ENCODE measurements at regions not wholly inside any gene's neighbourhood (a gene's known extent, or its start where the extent isn't known, plus 50 kb on each side); places are given as distances from the start of the nearest gene placed in this dataset.
A peak's percentile ranks its signal among the peaks of the same experiment; 100 is the strongest.

DNA sequence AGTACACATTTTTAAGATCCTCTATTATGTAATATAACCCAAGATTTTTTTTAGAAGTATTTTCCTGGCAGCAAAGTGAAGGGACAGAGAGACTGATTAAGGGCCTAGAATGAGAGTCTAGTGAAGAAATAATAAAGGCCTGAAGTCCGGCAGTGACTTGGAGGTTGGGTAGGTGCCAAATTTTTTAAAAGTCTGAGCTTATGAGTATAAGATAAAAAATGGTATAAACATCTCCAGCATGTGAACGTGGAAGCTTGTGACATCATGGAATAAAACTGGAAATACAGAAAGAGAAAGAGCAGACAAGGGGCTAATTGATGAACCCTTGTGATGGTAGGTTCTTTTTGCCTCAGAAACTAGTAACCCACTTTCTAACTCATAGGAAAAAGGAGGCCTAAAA, 174.6 kb downstream of the SUCLA2 start:
- DNase-seq: no peak

DNA sequence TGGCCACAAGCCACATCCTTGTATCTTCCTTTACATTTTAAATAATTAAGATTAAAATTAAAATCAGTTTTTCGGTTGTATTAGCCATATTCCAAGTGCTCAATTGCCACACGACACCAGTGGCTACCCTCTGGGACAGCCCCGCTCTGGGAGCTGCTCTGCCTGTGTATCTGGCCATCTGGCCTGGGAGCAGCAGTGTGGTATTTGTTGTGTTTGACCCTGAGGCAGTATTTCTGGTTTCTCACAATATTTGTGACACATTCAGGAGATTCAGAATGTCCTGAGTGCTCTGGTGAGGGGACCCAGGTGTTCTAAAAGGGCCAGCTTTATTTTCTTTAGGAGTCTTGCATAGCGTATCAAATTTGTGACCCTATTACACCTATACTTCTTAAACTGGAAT, 179.0 kb downstream of the SUCLA2 start:
- no peak for DNase-seq

DNA sequence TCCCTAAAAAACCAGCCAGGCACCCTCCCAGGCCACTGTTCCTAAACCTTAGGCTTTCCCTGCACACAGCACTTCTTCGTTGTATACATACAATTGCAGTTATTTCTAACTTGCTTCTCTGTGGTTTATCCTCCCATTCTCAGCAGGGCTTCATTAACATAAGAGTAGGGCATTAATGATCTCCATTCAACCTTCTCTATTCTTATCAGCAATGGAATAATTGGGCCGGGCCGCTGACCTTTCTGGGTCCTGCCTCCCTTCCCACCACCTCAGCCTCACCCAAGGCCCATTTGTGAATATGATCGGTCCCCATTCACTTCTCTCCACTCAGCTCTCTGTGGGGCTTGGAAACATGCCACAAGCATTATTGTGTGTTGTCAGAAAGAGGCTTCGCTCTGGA, 184.2 kb downstream of the SUCLA2 start:
- DNase-seq: no peak

DNA sequence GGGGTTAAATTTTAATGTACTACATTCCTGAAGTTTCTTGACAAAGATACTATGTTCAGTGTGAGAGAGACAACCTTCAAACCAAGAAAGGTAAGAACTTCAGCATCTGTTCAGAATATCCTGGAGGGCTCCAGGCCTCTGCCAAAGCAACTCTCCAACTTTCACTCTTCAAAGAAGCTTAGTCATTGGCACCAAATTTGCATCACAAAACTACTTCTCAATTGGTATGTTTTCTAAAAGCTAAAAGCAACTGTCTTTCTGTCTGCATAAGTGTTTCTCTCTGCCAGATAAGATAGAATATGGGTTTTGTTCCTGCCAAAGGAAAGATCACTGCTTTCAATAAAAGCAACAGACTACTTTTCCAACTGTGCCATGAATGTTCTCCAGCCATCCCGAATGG, 187.4 kb downstream of the SUCLA2 start:
- no peak for DNase-seq

DNA sequence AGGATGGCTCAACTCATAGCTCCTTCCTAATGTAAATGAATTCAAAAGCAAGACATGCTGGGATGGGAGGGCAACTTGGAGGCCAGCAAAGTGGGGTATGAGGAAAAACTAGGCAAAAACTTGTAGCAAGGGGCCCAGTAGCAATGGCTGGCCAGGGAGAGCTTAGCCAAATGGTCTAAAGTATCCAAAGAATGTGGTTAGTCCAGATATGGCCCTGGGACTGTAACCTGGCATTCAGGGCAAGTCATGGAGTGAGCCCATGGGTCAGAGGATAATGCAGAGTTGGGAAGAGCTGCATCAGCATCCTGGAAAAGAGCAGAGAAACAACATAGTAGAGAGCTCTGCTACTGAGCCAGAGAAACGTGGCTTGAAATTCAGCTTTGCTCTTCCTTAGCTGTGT, 191.7 kb downstream of the SUCLA2 start:
- DNase-seq: no peak

DNA sequence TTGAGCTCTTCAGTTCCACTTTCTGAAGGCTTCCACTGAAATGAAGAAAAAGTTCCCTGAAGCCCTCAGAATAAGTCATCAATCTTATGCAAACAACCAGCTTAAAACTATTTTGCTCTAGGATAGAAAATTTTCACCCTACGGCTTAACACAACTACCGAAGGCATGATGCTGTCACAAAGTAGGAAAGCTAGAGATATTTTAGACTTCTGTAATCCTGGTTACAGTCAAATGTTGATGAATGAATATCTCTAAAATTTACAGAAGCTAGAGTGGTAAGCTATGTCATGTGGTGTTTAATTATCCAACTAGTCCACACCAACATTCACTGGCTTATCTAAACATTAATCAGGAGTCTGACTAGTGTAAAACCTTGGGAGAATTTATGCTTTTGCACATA, 197.9 kb downstream of the SUCLA2 start:
- no peak for DNase-seq

DNA sequence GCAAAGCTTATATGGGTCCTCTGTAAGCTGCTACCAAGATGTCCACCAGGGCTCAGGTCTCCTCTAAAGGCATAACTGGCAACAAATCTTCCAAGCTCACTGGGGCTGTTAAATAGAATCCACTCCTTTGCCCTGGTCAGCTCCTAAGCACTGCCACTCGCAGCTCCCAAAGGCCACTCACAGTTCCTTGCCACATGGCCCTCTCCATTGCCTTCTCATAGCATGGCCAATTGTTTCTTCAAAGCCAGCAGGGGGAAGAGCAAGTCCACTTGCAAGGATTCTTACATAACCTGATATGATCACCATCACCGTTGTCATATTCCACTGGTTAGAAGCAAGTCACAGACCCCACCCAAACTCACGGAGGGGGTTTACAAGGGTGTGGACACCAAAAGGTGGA, 199.5 kb downstream of the SUCLA2 start:
- DNase-seq: no peak

DNA sequence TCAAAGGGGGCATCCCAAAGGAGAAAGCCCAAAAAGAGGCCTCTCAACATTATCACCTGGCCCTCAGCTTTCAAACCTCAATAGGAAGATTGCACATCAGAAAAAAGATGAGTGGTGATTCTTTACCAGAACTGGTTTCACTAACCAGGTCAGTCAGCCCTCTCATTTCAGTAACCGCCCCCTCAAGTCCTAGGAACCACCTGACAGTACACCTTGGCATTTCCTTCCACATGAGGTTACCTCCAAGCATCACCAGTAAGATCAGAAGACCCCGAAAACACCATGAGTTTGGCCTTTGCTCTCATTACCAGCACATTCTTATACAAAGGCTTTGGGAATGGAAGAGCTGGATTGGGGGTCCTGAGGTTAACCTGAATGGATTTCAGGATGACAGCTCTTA, 200.5 kb downstream of the SUCLA2 start:
- no peak for DNase-seq

DNA sequence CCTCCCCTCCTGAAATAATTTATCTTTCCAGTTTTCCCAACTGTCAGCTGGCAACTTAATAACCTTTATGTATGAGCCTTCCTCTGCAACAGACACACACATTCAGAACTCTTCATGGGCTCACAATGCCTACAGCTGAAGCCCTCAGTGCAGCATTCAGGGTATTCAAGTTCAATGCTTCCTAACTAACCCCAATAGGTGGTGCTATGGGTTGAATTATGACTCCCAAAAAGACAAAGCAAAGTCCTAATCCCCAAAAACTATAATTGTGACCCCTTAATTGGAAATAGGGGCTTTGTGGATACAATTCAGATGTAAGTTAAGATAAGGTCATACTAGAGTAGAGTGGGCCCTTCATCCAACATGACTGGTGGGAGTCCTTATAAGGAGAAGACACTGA, 202.2 kb downstream of the SUCLA2 start:
- peak; percentile 19 to 29 (median 20) for DNase-seq

DNA sequence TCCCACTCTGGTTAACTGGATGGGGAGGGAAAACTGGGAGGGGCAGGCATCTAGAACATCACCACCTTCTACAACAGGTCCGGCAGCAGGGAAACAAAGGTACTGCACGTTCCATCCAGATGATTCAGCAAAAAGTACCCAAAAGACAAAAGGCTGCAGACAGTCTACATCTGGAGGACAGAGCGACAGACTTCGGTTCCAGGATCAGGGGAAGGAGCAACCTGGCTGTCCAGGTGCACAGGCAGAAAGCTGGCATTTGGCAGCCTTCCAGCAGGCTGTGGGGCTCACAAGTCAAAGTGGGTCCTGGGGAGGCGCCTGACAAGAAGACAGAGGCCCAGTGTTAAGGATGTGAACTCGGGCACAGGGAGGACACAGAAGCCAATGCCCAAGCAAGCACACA, 202.9 kb downstream of the SUCLA2 start:
- DNase-seq: no peak

DNA sequence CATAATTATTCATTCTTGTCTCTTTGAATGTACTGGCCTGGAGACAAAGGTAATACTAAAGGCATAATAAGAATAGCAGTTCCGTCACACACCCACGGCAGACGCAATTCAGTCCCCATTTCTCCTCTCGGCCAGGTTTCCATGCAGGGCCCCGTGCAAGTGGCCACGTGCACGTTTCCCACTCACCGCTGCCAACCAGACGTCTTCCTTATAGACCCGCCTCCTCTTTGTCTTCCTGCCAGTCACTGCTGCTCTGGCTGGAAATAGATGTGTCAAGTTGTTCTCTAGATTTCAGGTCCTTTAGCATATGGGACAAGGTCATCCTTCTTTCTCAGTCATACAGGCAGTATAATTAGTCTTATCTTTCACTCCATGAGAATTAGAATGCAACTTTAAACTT, 204.3 kb downstream of the SUCLA2 start:
- no peak for DNase-seq

DNA sequence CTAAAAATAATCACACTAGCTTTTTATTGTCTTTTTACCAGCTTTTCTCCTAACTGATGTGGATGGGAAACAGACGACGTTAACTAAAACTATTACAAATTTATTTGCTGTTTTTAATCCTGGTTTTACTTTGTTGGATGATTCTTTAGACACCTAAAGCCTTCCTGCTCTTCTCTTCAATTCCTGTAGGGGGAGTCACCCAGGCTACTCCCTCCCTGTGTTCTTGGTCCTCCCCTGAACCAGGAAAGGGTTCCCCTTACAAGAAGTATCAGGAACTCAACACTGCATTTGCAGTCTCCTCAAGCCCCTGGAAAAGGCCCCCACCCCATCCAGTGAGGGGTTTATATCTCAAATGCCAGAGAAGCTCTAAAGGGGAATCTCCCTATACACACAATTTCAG, 206.1 kb downstream of the SUCLA2 start:
- peak; percentile 24 to 46 (median 35) for DNase-seq

DNA sequence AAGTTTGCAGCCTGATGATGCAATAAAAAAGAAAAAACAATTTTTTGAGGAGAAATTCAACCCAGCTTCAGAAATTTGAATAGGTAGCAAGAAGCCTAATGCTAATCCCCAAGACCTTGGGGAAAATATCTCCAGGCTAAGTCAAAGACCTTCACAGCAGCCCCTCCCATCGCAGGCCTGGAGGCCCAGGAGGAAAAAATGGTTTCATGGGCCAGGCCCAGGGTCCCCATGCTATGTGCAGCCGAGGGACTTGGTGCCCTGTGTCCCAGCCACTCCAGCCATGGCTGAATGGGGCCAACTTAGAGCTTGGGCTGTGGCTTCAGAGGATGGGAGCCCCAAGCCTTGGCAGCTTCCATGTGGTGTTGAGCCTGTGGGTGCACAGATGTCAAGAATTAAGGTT, 210.3 kb downstream of the SUCLA2 start:
- DNase-seq: no peak

DNA sequence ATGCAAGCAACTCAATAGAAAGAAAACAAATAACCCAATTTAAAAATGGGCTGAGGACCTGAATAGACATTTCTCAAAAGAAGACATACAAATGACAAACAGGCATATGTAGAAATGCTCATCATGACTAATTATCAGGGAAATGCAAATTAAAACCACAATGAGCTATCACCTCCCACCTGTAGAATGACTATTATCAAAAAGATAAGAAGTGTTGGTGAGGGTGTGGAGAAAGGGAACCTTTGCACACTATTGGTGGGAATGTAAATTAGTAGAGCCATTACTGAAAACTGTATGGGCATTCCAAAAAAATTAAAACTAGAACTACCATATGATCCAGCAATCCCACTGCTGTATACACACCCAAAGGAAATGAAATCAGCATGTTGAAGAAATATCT, 212.2 kb downstream of the SUCLA2 start:
- DNase-seq: no peak

DNA sequence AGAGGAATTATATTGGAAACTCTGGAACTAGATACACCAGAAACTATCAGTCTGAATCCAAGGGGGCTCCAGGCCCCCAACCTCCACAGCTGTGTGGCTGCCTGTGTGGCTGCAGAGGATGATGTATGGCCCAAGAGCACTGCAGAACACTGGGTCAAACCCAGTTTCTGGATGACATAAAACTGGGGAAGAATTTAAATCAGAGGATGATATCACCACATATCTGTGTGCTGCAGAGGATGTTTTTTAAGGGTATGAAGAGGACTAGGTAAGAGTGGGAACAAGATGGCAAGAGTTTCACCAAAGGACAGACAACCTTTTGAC, 226.4 kb downstream of the SUCLA2 start:
- DNase-seq: no peak

DNA sequence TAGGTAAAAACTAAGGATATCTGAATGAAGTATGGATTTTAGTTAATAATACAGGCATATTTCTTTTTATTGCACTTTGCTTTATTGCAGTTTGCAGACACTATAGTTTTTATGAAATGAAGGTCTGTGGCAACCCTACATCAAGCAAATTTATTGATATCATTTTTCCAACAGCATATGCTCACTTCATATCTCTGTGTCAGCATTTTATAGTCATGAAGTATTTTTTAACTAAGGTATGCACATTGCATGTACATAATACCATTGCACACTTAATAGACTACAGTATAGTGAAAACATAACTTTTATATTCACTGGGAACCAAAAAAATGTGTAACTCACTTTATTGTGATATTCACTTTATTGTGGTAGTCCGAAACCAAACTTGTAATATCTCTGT, 236.3 kb downstream of the SUCLA2 start:
- no peak for DNase-seq

DNA sequence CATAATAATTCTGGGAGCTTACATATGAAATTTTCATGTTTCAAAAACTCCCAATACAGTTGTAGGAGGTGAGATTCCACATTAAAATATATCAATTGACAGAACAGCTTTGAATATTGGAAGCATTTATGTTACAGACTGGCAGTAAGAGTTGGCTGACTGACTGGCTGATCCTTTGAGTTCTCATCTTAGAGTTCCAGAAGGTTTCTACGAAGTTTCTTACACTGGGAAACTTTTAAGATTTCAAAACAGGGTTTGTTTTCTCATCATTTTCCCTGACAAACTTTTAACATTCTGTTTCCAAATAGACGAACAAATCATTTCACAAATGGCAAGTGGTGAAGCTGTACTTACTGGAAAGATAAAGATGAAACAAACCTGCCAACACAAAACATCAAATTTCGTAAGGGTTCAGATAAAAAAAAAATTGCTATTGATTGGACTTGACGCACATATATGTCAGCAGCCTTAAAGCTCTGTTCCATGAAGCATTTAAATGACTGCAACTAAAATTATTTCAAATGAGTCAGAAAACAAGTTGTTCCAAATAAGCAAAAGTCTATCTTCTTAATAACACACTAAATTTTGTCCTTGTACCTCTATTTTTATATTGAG, 243.5 kb downstream of the SUCLA2 start:
- DNase-seq: no peak

DNA sequence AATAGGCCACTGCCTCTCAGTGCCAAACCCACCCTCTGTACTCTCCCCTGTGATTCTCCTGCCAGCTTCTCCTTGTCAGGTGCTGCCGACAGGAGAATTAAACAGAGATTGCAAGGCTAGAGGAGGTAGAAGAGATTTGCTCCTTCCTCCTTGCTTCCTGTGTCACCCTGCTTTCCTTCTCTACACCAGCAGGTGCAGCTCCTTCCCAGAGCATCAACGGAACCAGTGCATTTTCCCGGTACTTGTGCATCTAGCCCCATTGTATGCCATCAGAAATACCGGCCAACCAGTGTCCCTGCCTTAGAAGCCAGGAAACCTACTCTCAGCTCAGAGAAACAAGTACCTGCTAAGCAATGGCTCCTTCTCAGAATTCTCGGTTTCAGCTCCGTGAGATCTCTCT, 253.2 kb downstream of the SUCLA2 start:
- no peak for DNase-seq

DNA sequence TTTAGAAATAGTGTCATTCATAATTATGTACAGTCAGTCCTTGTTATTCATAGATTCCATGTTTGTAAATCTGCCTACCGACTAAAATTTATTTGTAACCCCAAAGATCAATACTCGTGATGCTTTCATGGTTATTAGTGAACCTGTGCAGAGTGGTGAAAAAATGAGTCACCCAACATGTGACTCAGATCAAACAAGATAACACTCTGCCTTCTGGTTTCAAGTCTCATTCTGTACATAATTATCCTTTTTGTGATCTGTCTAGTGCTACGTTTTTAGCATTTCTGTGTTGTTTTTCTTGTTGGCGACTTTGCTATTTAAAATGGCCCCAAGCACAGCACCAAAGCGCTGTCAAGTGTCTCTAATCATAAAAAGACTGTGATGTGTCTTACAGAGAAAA, 274.7 kb downstream of the SUCLA2 start:
- no peak for DNase-seq

DNA sequence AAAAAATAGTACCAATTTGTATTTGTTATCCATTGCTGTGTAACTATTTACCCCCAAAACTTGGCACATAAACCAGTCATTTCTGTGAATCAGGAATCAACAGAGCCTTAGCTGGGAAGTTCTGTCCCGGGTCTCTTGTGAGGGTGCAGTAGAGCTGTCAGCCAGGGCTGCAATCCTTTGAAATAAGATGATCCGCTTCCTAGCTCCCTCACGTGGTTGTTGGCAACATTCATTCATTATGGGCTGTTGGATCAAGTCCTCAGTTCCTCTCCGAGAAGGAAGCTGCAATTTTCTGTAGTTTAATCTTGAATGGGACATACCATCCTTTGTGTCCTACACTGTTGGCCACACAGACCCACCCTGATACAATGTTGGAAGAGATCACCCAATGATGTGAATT, 277.2 kb downstream of the SUCLA2 start:
- DNase-seq: no peak

DNA sequence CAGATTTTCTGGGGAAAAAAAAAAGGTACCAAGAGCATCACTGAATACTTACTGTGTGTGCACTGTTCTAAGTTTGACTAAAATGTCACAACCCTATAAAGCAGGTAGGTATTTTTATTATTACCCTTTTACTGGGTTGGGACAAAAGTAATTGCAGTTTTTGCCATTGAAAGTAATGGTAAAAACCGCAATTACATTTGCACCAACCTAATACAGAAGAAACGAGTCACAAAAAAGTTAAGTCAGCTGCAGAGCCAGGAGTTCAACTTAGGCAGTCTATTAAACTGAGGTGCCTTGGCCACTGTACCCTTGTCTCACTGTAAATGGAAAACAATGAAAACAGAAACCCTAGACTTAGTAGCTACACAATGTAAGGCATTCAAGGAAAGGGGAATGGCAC, 281.9 kb downstream of the SUCLA2 start:
- DNase-seq: no peak

DNA sequence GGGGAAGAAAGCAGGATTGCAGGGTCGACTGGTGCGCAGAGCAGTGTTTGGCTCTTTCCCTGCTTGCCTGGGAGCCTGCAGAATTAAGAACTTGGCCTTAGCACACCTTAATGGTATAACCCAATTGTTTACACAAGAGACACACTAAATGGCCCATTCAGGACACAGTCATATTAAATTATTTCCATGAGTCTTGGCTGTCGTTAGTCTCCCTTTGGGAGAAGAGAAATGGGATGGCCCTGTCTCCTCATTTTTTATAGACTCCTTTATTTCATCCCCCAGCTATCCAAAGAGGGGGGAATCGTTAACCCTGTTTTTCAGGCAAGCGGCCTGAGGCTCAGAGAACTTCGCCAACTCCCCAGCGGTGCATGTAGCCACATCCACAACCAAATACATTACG, 282.5 kb downstream of the SUCLA2 start:
- DNase-seq: no peak

DNA sequence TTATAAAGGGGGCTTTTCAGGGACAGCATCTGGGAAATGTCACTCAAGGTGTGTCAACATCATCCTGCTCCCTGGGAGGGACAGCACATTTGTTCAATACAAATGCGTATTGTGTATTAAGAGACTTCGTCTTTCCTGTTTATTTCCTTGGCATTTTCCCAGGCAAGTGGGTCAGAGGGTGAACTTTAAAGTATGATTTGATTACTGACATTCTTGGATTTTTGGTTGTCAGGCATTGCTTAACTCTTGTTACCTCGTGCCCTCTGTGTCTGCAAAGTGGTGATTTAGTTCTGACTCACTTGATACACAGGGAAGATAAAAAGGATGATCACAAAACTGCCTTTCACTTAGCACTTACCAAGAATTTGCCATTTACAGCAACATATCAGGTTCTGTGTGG, 292.7 kb downstream of the SUCLA2 start:
- no peak for DNase-seq

DNA sequence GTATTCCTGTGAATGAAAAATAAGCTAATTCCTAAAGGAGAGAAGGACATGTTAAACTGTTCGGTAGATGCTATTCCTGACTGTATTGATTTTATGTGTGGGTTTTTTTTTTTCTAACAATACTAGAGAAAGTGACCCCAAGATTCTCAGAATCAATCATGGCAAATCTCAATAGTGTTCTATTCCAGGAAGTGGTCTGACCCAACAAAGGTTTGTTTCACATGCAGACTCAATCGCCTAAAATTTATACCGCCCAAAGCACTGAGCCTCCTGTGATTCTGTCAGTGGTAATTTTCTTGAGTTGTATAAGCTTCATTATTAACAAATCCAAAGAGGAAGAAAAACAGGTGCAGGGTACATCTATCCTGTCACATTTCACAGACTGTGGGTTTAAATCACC, 293.7 kb downstream of the SUCLA2 start:
- DNase-seq: no peak

DNA sequence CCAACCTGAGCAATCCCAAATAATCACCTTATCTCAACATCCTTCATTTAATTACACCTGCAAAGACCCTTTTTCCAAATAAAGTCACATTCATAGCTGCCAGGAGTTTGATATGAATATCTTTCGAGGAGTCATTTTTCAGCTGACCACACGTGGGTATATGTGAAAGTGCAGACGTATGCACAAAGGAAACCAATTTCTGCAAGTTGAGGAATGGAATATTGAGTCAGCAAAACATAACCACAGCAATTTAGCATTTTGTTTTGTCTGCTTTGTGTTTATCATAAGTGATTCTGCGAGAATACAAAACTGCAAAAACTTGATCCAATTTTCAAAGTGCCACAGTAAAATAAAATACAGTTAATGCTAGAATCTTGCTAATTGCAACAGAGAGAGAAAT, 295.9 kb downstream of the SUCLA2 start:
- peak in 1 of 3 donors; percentile 11 for DNase-seq

DNA sequence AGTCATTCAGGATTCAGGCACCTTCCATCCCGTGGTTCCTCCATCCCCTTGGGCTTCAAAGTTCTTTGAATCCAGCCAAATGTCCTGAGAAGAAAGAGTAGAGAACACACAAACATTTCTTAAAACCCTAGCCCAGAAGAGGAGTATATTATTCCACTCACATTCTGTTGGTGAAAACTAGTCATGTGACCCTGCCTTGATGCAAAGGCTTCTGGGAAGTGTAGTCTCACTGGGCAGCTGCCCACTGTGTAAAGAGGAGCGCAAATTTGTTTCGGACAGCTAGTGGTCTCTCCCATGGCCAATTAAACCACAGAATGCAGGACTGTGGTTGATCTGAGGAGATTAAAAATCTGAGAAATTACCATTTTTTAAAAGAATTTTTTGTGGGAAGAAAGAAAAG, 304.4 kb downstream of the SUCLA2 start:
- no peak for DNase-seq
